H9 (cell line): ENCODE measurements at regions not wholly inside any gene's neighbourhood (a gene's known extent, or its start where the extent isn't known, plus 50 kb on each side); places are given as distances from the start of the nearest gene placed in this dataset.

Experiments used
- DNase-seq: peaks from one replicate; pipeline ENCODE4 v3.0.0-alpha.2; 2017
- H2AFZ ChIP-seq: one replicate; pipeline ENCODE4 v1.6.1; 2013; ENCODE audit warnings: mild to moderate bottlenecking, low read length, control low read depth, moderate library complexity
- H2AK5ac ChIP-seq: 2 replicates; pipeline ENCODE4 v1.6.1; 2013; ENCODE audit warnings: low read length, control low read depth, mixed read lengths; ENCODE audit not compliant: insufficient read length
- H2BK120ac ChIP-seq: one replicate; pipeline ENCODE4 v1.6.1; 2013; ENCODE audit warnings: low read depth, mild to moderate bottlenecking, low read length, control low read depth, inconsistent platforms; ENCODE audit not compliant: poor library complexity, severe bottlenecking
- H2BK12ac ChIP-seq: 2 replicates; pipeline ENCODE4 v1.6.1; 2013; ENCODE audit warnings: low read length, control low read depth, mixed read lengths, low read depth; ENCODE audit not compliant: insufficient read length
- H2BK15ac ChIP-seq: 2 replicates; pipeline ENCODE4 v1.6.1; 2013; ENCODE audit warnings: low read depth, low read length, control low read depth
- H2BK20ac ChIP-seq: one replicate; pipeline ENCODE4 v1.6.1; 2013; ENCODE audit warnings: low read depth, mild to moderate bottlenecking, low read length, control low read depth, inconsistent platforms; ENCODE audit not compliant: poor library complexity, severe bottlenecking
- H2BK5ac ChIP-seq: 2 replicates; pipeline ENCODE4 v1.6.1; 2013; ENCODE audit warnings: low read length, control low read depth, mixed read lengths; ENCODE audit not compliant: insufficient read length
- H3K14ac ChIP-seq: 2 replicates; pipeline ENCODE4 v1.6.1; 2013; ENCODE audit warnings: low read length, control low read depth; ENCODE audit not compliant: insufficient read depth
- H3K18ac ChIP-seq: 2 replicates; pipeline ENCODE4 v1.6.1; 2013; ENCODE audit warnings: low read depth, mild to moderate bottlenecking, mixed read lengths, low read length, control low read depth; ENCODE audit not compliant: insufficient read length
- H3K23ac ChIP-seq: 2 replicates; pipeline ENCODE4 v1.6.1; 2013; ENCODE audit warnings: low read length, control low read depth, mixed read lengths, low read depth; ENCODE audit not compliant: insufficient read length
- H3K23me2 ChIP-seq: 2 replicates; pipeline ENCODE4 v1.6.1; 2013; ENCODE audit warnings: low read depth, mild to moderate bottlenecking, mixed read lengths, low read length, control low read depth; ENCODE audit not compliant: insufficient read length, poor library complexity, severe bottlenecking
- H3K27ac ChIP-seq: 2 replicates; pipeline ENCODE4 v1.5.1; 2013; ENCODE audit warnings: low read length, control low read depth, mixed read lengths, low read depth; ENCODE audit not compliant: insufficient read length
- H3K27me3 ChIP-seq: 2 replicates; pipeline ENCODE4 v1.6.1; 2013; ENCODE audit warnings: low read length, control low read depth, inconsistent platforms; ENCODE audit not compliant: insufficient read depth
- H3K4ac ChIP-seq: 2 replicates; pipeline ENCODE4 v1.6.1; 2013; ENCODE audit warnings: low read depth, mild to moderate bottlenecking, control low read depth, inconsistent platforms, low read length, moderate library complexity
- H3K4me1 ChIP-seq: 2 replicates; pipeline ENCODE4 v1.6.1; 2013; ENCODE audit warnings: low read length, control low read depth, inconsistent platforms; ENCODE audit not compliant: insufficient read depth
- H3K4me2 ChIP-seq: 2 replicates; pipeline ENCODE4 v1.6.1; 2013; ENCODE audit warnings: low read length, control low read depth, mixed read lengths; ENCODE audit not compliant: insufficient read length, insufficient read depth
- H3K56ac ChIP-seq: 2 replicates; pipeline ENCODE4 v1.6.1; 2013; ENCODE audit warnings: low read depth, mild to moderate bottlenecking, mixed read lengths, low read length, control low read depth; ENCODE audit not compliant: insufficient read length
- H3K79me1 ChIP-seq: 2 replicates; pipeline ENCODE4 v1.6.1; 2013; ENCODE audit warnings: low read depth, mild to moderate bottlenecking, moderate library complexity, low read length, control low read depth, inconsistent platforms; ENCODE audit not compliant: insufficient read depth, poor library complexity, severe bottlenecking
- H3K79me2 ChIP-seq: 2 replicates; pipeline ENCODE4 v1.6.1; 2013; ENCODE audit warnings: low read length, control low read depth, inconsistent platforms; ENCODE audit not compliant: insufficient read depth
- H3K9ac ChIP-seq: 2 replicates; pipeline ENCODE4 v1.6.1; 2013; ENCODE audit warnings: low read length, control low read depth, mixed read lengths; ENCODE audit not compliant: insufficient read length; ENCODE audit errors: extremely low read depth
- H3K9me3 ChIP-seq: one replicate; pipeline ENCODE4 v1.6.1; 2013; ENCODE audit warnings: low read depth, low read length, inconsistent platforms; ENCODE audit not compliant: control insufficient read depth
- H3T11ph ChIP-seq: one replicate; pipeline ENCODE4 v1.6.1; 2013; ENCODE audit warnings: mild to moderate bottlenecking, low read length, control low read depth, inconsistent platforms
- H4K20me1 ChIP-seq: one replicate; pipeline ENCODE4 v1.6.1; 2013; ENCODE audit not compliant: control insufficient read depth, insufficient read length, insufficient read depth
- H4K5ac ChIP-seq: 2 replicates; pipeline ENCODE4 v1.6.1; 2013; ENCODE audit warnings: low read depth, mild to moderate bottlenecking, mixed read lengths, low read length, control low read depth; ENCODE audit not compliant: insufficient read length
- H4K8ac ChIP-seq: replicated peaks from 2 replicates; pipeline ENCODE4 v1.6.1; 2013; ENCODE audit warnings: low read length, control low read depth, mixed read lengths, low read depth; ENCODE audit not compliant: insufficient read length
- H4K91ac ChIP-seq: 2 replicates; pipeline ENCODE4 v1.6.1; 2013; ENCODE audit warnings: low read depth, mild to moderate bottlenecking, moderate library complexity, mixed read lengths, low read length, control low read depth; ENCODE audit not compliant: insufficient read length
- H3K27ac Mint-ChIP-seq, 3 experiments: 2 replicates in 2 of 3; 3 replicates in 1 of 3; pipeline ENCODE4 v1.8.0; 2020 to 2021; ENCODE audit warnings: mixed read lengths in 3 of 3, mild to moderate bottlenecking in 1 of 3, moderate library complexity in 1 of 3
- H3K27me3 Mint-ChIP-seq: 2 replicates; pipeline ENCODE4 v1.8.0; 2021; ENCODE audit warnings: low read depth, mild to moderate bottlenecking, moderate library complexity, mixed read lengths
- H3K36me3 Mint-ChIP-seq, 3 experiments: 2 replicates in 2 of 3; 3 replicates in 1 of 3; pipeline ENCODE4 v1.8.0; 2020 to 2021; ENCODE audit warnings: low read depth in 3 of 3, mixed read lengths in 3 of 3; ENCODE audit not compliant: insufficient read depth in 1 of 3
- H3K4me1 Mint-ChIP-seq, 2 experiments: 2 replicates each; pipeline ENCODE4 v1.8.0; 2020; ENCODE audit warnings: mixed read lengths in 2 of 2
- H3K4me3 Mint-ChIP-seq, 2 experiments: 2 replicates in 1 of 2; 3 replicates in 1 of 2; pipeline ENCODE4 v1.8.0; 2020 to 2021; ENCODE audit warnings: mild to moderate bottlenecking in 2 of 2, mixed read lengths in 2 of 2, moderate library complexity in 1 of 2
- H3K9me3 Mint-ChIP-seq, 2 experiments: 2 replicates in 1 of 2; 3 replicates in 1 of 2; pipeline ENCODE4 v1.8.0; 2020; ENCODE audit warnings: mild to moderate bottlenecking in 2 of 2, mixed read lengths in 2 of 2, moderate library complexity in 1 of 2
- WGBS: extraction: QIAGEN DNeasy Blood & Tissue Kit; methylation state at CpG from one replicate; pipeline ENCODE4 v1.1.7; 2013; ENCODE audit warnings: missing lambda C conversion rate, low lambda C conversion rate, mixed read lengths; ENCODE audit not compliant: insufficient read length; ENCODE audit errors: extremely low coverage; 5-methylcytosine and 5-hydroxymethylcytosine counted together
- TF ChIP-seq, protein P1 (sequence below): fragments of 200-600 bp; sonication (generic); conservative IDR thresholded peaks from 3 replicates; pipeline ENCODE4 v1.8.0; 2021; ENCODE audit warnings: antibody characterized with exemption, mild to moderate bottlenecking

DNA sequence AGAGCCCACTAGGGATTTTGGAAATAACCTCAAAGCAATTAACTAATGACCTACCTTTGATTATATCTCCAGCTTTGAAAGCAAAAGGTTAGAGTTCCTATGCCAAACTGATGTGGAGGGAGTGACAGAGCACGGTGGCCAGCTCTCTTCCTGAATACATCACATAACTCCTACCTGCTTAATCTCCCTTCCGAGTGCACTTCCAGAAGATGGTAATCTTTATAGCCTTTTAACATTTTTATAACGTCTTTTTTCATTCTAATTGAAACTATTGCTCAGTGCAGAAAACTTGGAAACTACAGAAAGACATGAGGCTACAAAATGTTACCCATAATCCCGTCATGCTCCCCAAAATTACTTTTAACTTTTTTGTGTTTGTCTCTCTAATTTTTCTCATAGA is 110.5 kb upstream of the COX10 start:
- Histone ChIP-seq H4K91ac (no peak overlapping the region), H3K4me2 (no peak overlapping the region), H3K23ac (no peak overlapping the region), H3T11ph (no peak overlapping the region), H3K79me2 (no peaks in the 10 kb centered on the region), H3K27me3 (no peaks in the 10 kb centered on the region), H3K27ac (no peak overlapping the region), H2BK5ac (no peak overlapping the region), H2BK12ac (no peak overlapping the region), H3K14ac (no peak overlapping the region), H4K5ac (no peak overlapping the region), H3K9me3 (no peaks in the 10 kb centered on the region), H2AK5ac (no peak overlapping the region), H3K4ac (no peak overlapping the region), H3K79me1 (no peaks in the 10 kb centered on the region), H2BK15ac (no peak overlapping the region), H3K23me2 (no peaks in the 10 kb centered on the region), H3K4me1 (no peaks in the 10 kb centered on the region), H4K20me1 (no peaks in the 10 kb centered on the region), H2BK20ac (no peak overlapping the region), H3K56ac (no peak overlapping the region), H4K8ac (no peak overlapping the region), H3K18ac (no peak overlapping the region), H3K9ac (no peak overlapping the region), H2BK120ac (no peak overlapping the region), H2AFZ (no peak overlapping the region)
- no peak overlapping the region for H3K4me3 Mint-ChIP-seq
- 0 out of 7 replicates have a peak, but pooled peaks cover 0 to 2% (median 0%) of the 10 kb centered on the region in 3 experiments for H3K36me3 Mint-ChIP-seq
- no peak for DNase-seq
- H3K4me1 Mint-ChIP-seq = no peaks in the 10 kb centered on the region; a peak in 1 of 4 replicates
- H3K9me3 Mint-ChIP-seq = no peaks in the 10 kb centered on the region
- TF ChIP-seq, protein P1, sequence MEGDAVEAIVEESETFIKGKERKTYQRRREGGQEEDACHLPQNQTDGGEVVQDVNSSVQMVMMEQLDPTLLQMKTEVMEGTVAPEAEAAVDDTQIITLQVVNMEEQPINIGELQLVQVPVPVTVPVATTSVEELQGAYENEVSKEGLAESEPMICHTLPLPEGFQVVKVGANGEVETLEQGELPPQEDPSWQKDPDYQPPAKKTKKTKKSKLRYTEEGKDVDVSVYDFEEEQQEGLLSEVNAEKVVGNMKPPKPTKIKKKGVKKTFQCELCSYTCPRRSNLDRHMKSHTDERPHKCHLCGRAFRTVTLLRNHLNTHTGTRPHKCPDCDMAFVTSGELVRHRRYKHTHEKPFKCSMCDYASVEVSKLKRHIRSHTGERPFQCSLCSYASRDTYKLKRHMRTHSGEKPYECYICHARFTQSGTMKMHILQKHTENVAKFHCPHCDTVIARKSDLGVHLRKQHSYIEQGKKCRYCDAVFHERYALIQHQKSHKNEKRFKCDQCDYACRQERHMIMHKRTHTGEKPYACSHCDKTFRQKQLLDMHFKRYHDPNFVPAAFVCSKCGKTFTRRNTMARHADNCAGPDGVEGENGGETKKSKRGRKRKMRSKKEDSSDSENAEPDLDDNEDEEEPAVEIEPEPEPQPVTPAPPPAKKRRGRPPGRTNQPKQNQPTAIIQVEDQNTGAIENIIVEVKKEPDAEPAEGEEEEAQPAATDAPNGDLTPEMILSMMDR = no peak
- H3K27ac Mint-ChIP-seq = no peak overlapping the region
- no peaks in the 10 kb centered on the region for H3K27me3 Mint-ChIP-seq
- WGBS = no CpG with 5 or more reads among the region's 4 CpGs
